H1 (cell line): ENCODE measurements at regions not wholly inside any gene's neighbourhood (a gene's known extent, or its start where the extent isn't known, plus 50 kb on each side); places are given as distances from the start of the nearest gene placed in this dataset.

Experiments
- BRCA1 ChIP-seq: IDR thresholded peaks from 2 replicates; pipeline ENCODE4 v1.6.1; 2012; ENCODE audit warnings: low read depth, low read length, improper control_type of control experiment
- CHD7 ChIP-seq: fragments of 300-600 bp; sonication (generic); IDR thresholded peaks from 2 replicates; pipeline ENCODE4 v1.7.1; 2012; ENCODE audit warnings: low read length, moderate library complexity, mild to moderate bottlenecking, inconsistent platforms; ENCODE audit not compliant: insufficient replicate concordance
- CTBP2 ChIP-seq: IDR thresholded peaks from 2 replicates; pipeline ENCODE4 v1.7.0; 2011; ENCODE audit warnings: borderline replicate concordance, mild to moderate bottlenecking, moderate library complexity, mixed read lengths, low read length; ENCODE audit not compliant: insufficient read depth, insufficient read length
- PHF8 ChIP-seq: fragments of 200-600 bp; sonication (generic); conservative IDR thresholded peaks from 2 replicates; pipeline ENCODE4 v1.7.1; 2012; ENCODE audit warnings: low read depth, mild to moderate bottlenecking, inconsistent platforms, low read length, moderate library complexity
- RAD21 ChIP-seq, 2 experiments: IDR thresholded peaks in 1 of 2; conservative IDR thresholded peaks in 1 of 2; 2 replicates each; pipeline ENCODE4 v1.6.1; 2011; ENCODE audit warnings: low read depth in 2 of 2, low read length in 2 of 2, improper control_type of control experiment in 1 of 2, inconsistent platforms in 1 of 2, mild to moderate bottlenecking in 1 of 2, moderate library complexity in 1 of 2
- RNF2 ChIP-seq: fragments of 200-900, 300-1000 bp; sonication (generic); IDR thresholded peaks from 2 replicates; pipeline ENCODE4 v1.7.1; 2016; ENCODE audit warnings: borderline replicate concordance, low read depth, mild to moderate bottlenecking, antibody characterized with exemption, low read length; ENCODE audit not compliant: poor library complexity, severe bottlenecking; ENCODE audit errors: missing control alignments
- SIN3A ChIP-seq, 2 experiments: IDR thresholded peaks in 1 of 2; conservative IDR thresholded peaks in 1 of 2; 2 replicates each; pipeline ENCODE4 v1.6.1; 2011 to 2012; ENCODE audit warnings: low read length in 2 of 2, improper control_type of control experiment in 1 of 2, low read depth in 1 of 2, mild to moderate bottlenecking in 1 of 2
- SP1 ChIP-seq: IDR thresholded peaks from 2 replicates; pipeline ENCODE4 v1.6.1; 2011; ENCODE audit warnings: low read depth, low read length
- YY1 ChIP-seq: IDR thresholded peaks from 2 replicates; pipeline ENCODE4 v1.6.1; 2011; ENCODE audit warnings: low read depth, mild to moderate bottlenecking, low read length

- TF ChIP-seq CHD7 (no peak), SP1 (no peak), RAD21 (IDR thresholded peaks at IDR 0.05 in 1 of 2, conservative IDR thresholded peaks at IDR 0.05 in 1 of 2; ENCODE audit: low read depth in 2 of 2, low read length in 2 of 2) (no peak), YY1 (no peak), PHF8 (no peak), SIN3A (conservative IDR thresholded peaks at IDR 0.05 in 1 of 2, IDR thresholded peaks at IDR 0.05 in 1 of 2; ENCODE audit: low read depth in 1 of 2, low read length in 2 of 2) (no peak), CTBP2 (no peak), BRCA1 (no peak), RNF2 (no peak)
These were observed 185.9 kb upstream of the ATP1B1 start (continued) for GRCh38 chr1:168920456-168921094.
